ENCODE measurements at regions not wholly inside any gene's neighbourhood (a gene's known extent, or its start where the extent isn't known, plus 50 kb on each side); places are given as distances from the start of the nearest gene placed in this dataset.
"Not testable (repeated sequence)": the region's sequence is repeated elsewhere in the genome, so short reads cannot be mapped to it uniquely, and the experiment has no call there.

DNA sequence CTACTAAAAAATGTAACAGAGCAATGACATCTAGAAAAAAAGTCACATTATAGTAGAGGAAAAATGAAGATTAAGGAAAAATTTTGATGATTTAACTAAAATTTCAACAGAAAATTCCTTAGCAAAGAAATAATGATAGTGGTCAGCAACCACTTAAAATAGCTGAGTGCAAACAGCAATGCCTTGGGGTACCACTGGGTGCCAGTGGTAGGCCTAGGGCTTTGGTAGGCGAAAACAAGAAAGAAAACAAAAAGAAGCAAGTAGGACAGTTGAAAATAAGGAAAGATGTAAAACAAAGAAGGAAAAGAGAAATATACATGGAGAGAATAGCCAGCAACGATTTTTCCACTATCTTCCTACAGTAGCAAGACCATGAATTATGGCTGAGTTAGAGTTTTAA lies 313.5 kb upstream of the IRS4 start:
- TF ChIP-seq, protein P1, sequence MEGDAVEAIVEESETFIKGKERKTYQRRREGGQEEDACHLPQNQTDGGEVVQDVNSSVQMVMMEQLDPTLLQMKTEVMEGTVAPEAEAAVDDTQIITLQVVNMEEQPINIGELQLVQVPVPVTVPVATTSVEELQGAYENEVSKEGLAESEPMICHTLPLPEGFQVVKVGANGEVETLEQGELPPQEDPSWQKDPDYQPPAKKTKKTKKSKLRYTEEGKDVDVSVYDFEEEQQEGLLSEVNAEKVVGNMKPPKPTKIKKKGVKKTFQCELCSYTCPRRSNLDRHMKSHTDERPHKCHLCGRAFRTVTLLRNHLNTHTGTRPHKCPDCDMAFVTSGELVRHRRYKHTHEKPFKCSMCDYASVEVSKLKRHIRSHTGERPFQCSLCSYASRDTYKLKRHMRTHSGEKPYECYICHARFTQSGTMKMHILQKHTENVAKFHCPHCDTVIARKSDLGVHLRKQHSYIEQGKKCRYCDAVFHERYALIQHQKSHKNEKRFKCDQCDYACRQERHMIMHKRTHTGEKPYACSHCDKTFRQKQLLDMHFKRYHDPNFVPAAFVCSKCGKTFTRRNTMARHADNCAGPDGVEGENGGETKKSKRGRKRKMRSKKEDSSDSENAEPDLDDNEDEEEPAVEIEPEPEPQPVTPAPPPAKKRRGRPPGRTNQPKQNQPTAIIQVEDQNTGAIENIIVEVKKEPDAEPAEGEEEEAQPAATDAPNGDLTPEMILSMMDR (IDR thresholded peaks at IDR 0.05): no peak
- Histone ChIP-seq H3K4me3 (no peak overlapping the region), H3K27me3 (peaks cover 0 to 3% (median 0%) of the 10 kb centered on the region in 4 donors), H3K27ac (no peak overlapping the region), H3K9me3 (no peaks in the 10 kb centered on the region), H3K36me3 (no peaks in the 10 kb centered on the region), H3K4me1 (no peaks in the 10 kb centered on the region)
- ATAC-seq (no peak), FAIRE-seq (no peak), DNase-seq (no peak)
- intact Hi-C loops (cut with DNase I): no loop called here
- 17 to 22% methylated on average over 2 of the region's 2 CpGs for WGBS, 2 donors

- ATAC-seq (no peak), FAIRE-seq (no peak), DNase-seq (no peak)
These were observed 313.1 kb upstream of the IRS4 start for GRCh38 chrX:109049416-109049815.

DNA sequence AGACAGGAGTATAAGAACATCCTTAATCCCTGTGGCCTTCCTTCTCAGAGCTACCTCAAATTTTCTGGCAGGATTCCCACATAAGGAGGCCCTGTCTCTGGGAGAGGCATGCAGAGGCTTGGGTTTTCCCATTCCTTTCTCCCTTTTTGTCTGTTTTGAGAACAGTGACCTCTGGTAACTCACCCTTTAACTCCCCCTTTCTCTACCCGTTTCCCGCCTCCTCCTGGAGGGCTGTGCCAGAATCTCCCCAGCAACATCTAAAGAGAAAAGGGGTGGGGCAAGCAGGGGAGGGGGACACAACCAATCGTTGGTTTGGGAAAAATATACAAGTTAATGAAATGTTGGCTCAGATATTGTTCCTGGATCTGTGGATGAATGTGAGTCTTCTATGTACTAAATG lies 303.7 kb upstream of the IRS4 start:
- TF ChIP-seq, protein P1 (IDR thresholded peaks at IDR 0.05): no peak
- H3K4me1 ChIP-seq: no peaks in the 10 kb centered on the region
- 24 to 35% methylated on average over 3 of the region's 3 CpGs for WGBS, 2 donors
- H3K9me3 ChIP-seq: no peaks in the 10 kb centered on the region
- intact Hi-C loops (cut with DNase I): no loop called here
- H3K36me3 ChIP-seq: no peaks in the 10 kb centered on the region
- H3K27me3 ChIP-seq: peaks cover 0 to 7% (median 2%) of the 10 kb centered on the region in 4 donors
- no peak overlapping the region for H3K4me3 ChIP-seq
- DNase-seq: no peak
- FAIRE-seq: no peak
- no peak overlapping the region for H3K27ac ChIP-seq
- ATAC-seq: no peak

More at GRCh38 chrX:109049416-109049815, 313.1 kb upstream of the IRS4 start:
- Histone ChIP-seq H3K9me3 (no peaks in the 10 kb centered on the region), H3K4me1 (no peaks in the 10 kb centered on the region), H3K27me3 (peaks cover 0 to 3% (median 0%) of the 10 kb centered on the region in 4 donors), H3K4me3 (no peak overlapping the region), H3K36me3 (no peaks in the 10 kb centered on the region), H3K27ac (no peak overlapping the region)
- intact Hi-C loops (cut with DNase I): no loop called here
- 16 to 24% methylated on average over 2 of the region's 2 CpGs for WGBS, 2 donors
- TF ChIP-seq, protein P1 (IDR thresholded peaks at IDR 0.05): no peak

GRCh38 chrX:109036624-109037023 lies 300.3 kb upstream of the IRS4 start:
- Histone ChIP-seq H3K27me3 (peaks cover 0 to 10% (median 2%) of the 10 kb centered on the region in 4 donors), H3K27ac (no peak overlapping the region), H3K36me3 (no peaks in the 10 kb centered on the region), H3K9me3 (no peaks in the 10 kb centered on the region), H3K4me3 (no peak overlapping the region), H3K4me1 (no peaks in the 10 kb centered on the region)
- FAIRE-seq: no peak
- DNase-seq: no peak
- TF ChIP-seq, protein P1 (IDR thresholded peaks at IDR 0.05): no peak
- 43 to 52% methylated on average over 2 of the region's 2 CpGs for WGBS, 2 donors
- intact Hi-C loops (cut with DNase I): no loop called here
- ATAC-seq: no peak

DNA sequence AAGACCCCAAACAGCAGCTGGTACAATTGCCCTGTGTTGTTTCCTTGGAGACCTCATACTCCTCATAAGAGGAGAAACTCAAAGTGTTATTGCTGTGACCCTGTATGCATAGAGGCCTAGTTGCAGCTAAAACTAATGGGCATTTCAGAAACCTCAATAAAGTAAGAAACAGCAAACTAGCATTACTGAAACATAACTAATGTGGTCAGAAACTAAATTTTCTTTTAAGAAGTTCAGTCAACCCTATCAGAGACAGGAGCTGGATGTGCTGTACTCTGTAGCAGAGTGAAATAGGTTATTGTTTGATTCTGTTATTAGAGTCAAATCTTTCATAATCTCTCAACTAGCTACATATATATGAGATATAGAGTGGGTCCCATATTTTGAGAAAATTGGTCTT lies 257.5 kb upstream of the IRS4 start:
- no peak for ATAC-seq
- no peak for FAIRE-seq
- DNase-seq: no peak
- TF ChIP-seq, protein P1 (IDR thresholded peaks at IDR 0.05): no peak
- Histone ChIP-seq H3K4me3 (no peak overlapping the region), H3K36me3 (no peaks in the 10 kb centered on the region), H3K9me3 (no peaks in the 10 kb centered on the region), H3K27ac (no peak overlapping the region), H3K4me1 (no peaks in the 10 kb centered on the region), H3K27me3 (no peaks in the 10 kb centered on the region)
- intact Hi-C loops (cut with DNase I): no loop called here

DNA sequence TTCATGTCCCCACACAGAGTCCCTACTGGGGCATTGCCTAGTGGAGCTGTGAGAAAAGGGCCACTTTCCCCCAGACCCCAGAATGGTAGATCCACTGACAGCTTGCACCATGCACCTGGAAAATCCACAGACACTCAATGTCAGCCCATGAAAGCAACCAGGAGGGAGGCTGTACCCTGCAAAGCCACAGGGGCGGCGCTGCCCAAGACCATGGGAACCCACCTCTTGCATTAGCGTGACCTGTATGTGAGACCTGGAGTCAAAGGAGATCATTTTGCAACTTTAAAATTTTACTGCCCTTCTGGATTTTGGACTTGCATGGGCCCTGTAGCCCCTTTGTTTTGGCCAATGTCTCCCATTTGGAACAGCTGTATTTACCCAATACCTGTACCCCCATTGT lies 236.5 kb upstream of the IRS4 start:
- not testable (repeated sequence) for DNase-seq

More for the DNA sequence above, 236.5 kb upstream of the IRS4 start:
- H3K36me3 ChIP-seq; ATAC-seq; H3K4me3 ChIP-seq; intact Hi-C loops (cut with DNase I); H3K27ac ChIP-seq; H3K9me3 ChIP-seq; FAIRE-seq; H3K27me3 ChIP-seq; H3K4me1 ChIP-seq: not testable (repeated sequence)
- 84 to 91% methylated on average over 3 of the region's 3 CpGs for WGBS, 2 donors

All from pancreas (tissue), 10 donors.